H9 (cell line): ENCODE measurements at regions not wholly inside any gene's neighbourhood (a gene's known extent, or its start where the extent isn't known, plus 50 kb on each side); places are given as distances from the start of the nearest gene placed in this dataset.
"Not testable (repeated sequence)": the region's sequence is repeated elsewhere in the genome, so short reads cannot be mapped to it uniquely, and the experiment has no call there.

Source experiments
- DNase-seq: peaks from one replicate; pipeline ENCODE4 v3.0.0-alpha.2; 2017
- H2AFZ ChIP-seq: one replicate; pipeline ENCODE4 v1.6.1; 2013; ENCODE audit warnings: mild to moderate bottlenecking, low read length, control low read depth, moderate library complexity
- H2AK5ac ChIP-seq: 2 replicates; pipeline ENCODE4 v1.6.1; 2013; ENCODE audit warnings: low read length, control low read depth, mixed read lengths; ENCODE audit not compliant: insufficient read length
- H2BK120ac ChIP-seq: one replicate; pipeline ENCODE4 v1.6.1; 2013; ENCODE audit warnings: low read depth, mild to moderate bottlenecking, low read length, control low read depth, inconsistent platforms; ENCODE audit not compliant: poor library complexity, severe bottlenecking
- H2BK12ac ChIP-seq: 2 replicates; pipeline ENCODE4 v1.6.1; 2013; ENCODE audit warnings: low read length, control low read depth, mixed read lengths, low read depth; ENCODE audit not compliant: insufficient read length
- H2BK15ac ChIP-seq: 2 replicates; pipeline ENCODE4 v1.6.1; 2013; ENCODE audit warnings: low read depth, low read length, control low read depth
- H2BK20ac ChIP-seq: one replicate; pipeline ENCODE4 v1.6.1; 2013; ENCODE audit warnings: low read depth, mild to moderate bottlenecking, low read length, control low read depth, inconsistent platforms; ENCODE audit not compliant: poor library complexity, severe bottlenecking
- H2BK5ac ChIP-seq: 2 replicates; pipeline ENCODE4 v1.6.1; 2013; ENCODE audit warnings: low read length, control low read depth, mixed read lengths; ENCODE audit not compliant: insufficient read length
- H3K14ac ChIP-seq: 2 replicates; pipeline ENCODE4 v1.6.1; 2013; ENCODE audit warnings: low read length, control low read depth; ENCODE audit not compliant: insufficient read depth
- H3K18ac ChIP-seq: 2 replicates; pipeline ENCODE4 v1.6.1; 2013; ENCODE audit warnings: low read depth, mild to moderate bottlenecking, mixed read lengths, low read length, control low read depth; ENCODE audit not compliant: insufficient read length
- H3K23ac ChIP-seq: 2 replicates; pipeline ENCODE4 v1.6.1; 2013; ENCODE audit warnings: low read length, control low read depth, mixed read lengths, low read depth; ENCODE audit not compliant: insufficient read length
- H3K23me2 ChIP-seq: 2 replicates; pipeline ENCODE4 v1.6.1; 2013; ENCODE audit warnings: low read depth, mild to moderate bottlenecking, mixed read lengths, low read length, control low read depth; ENCODE audit not compliant: insufficient read length, poor library complexity, severe bottlenecking
- H3K27ac ChIP-seq: 2 replicates; pipeline ENCODE4 v1.5.1; 2013; ENCODE audit warnings: low read length, control low read depth, mixed read lengths, low read depth; ENCODE audit not compliant: insufficient read length
- H3K27me3 ChIP-seq: 2 replicates; pipeline ENCODE4 v1.6.1; 2013; ENCODE audit warnings: low read length, control low read depth, inconsistent platforms; ENCODE audit not compliant: insufficient read depth
- H3K4ac ChIP-seq: 2 replicates; pipeline ENCODE4 v1.6.1; 2013; ENCODE audit warnings: low read depth, mild to moderate bottlenecking, control low read depth, inconsistent platforms, low read length, moderate library complexity
- H3K4me1 ChIP-seq: 2 replicates; pipeline ENCODE4 v1.6.1; 2013; ENCODE audit warnings: low read length, control low read depth, inconsistent platforms; ENCODE audit not compliant: insufficient read depth
- H3K4me2 ChIP-seq: 2 replicates; pipeline ENCODE4 v1.6.1; 2013; ENCODE audit warnings: low read length, control low read depth, mixed read lengths; ENCODE audit not compliant: insufficient read length, insufficient read depth
- H3K56ac ChIP-seq: 2 replicates; pipeline ENCODE4 v1.6.1; 2013; ENCODE audit warnings: low read depth, mild to moderate bottlenecking, mixed read lengths, low read length, control low read depth; ENCODE audit not compliant: insufficient read length
- H3K79me1 ChIP-seq: 2 replicates; pipeline ENCODE4 v1.6.1; 2013; ENCODE audit warnings: low read depth, mild to moderate bottlenecking, moderate library complexity, low read length, control low read depth, inconsistent platforms; ENCODE audit not compliant: insufficient read depth, poor library complexity, severe bottlenecking
- H3K79me2 ChIP-seq: 2 replicates; pipeline ENCODE4 v1.6.1; 2013; ENCODE audit warnings: low read length, control low read depth, inconsistent platforms; ENCODE audit not compliant: insufficient read depth
- H3K9ac ChIP-seq: 2 replicates; pipeline ENCODE4 v1.6.1; 2013; ENCODE audit warnings: low read length, control low read depth, mixed read lengths; ENCODE audit not compliant: insufficient read length; ENCODE audit errors: extremely low read depth
- H3K9me3 ChIP-seq: one replicate; pipeline ENCODE4 v1.6.1; 2013; ENCODE audit warnings: low read depth, low read length, inconsistent platforms; ENCODE audit not compliant: control insufficient read depth
- H3T11ph ChIP-seq: one replicate; pipeline ENCODE4 v1.6.1; 2013; ENCODE audit warnings: mild to moderate bottlenecking, low read length, control low read depth, inconsistent platforms
- H4K20me1 ChIP-seq: one replicate; pipeline ENCODE4 v1.6.1; 2013; ENCODE audit not compliant: control insufficient read depth, insufficient read length, insufficient read depth
- H4K5ac ChIP-seq: 2 replicates; pipeline ENCODE4 v1.6.1; 2013; ENCODE audit warnings: low read depth, mild to moderate bottlenecking, mixed read lengths, low read length, control low read depth; ENCODE audit not compliant: insufficient read length
- H4K8ac ChIP-seq: replicated peaks from 2 replicates; pipeline ENCODE4 v1.6.1; 2013; ENCODE audit warnings: low read length, control low read depth, mixed read lengths, low read depth; ENCODE audit not compliant: insufficient read length
- H4K91ac ChIP-seq: 2 replicates; pipeline ENCODE4 v1.6.1; 2013; ENCODE audit warnings: low read depth, mild to moderate bottlenecking, moderate library complexity, mixed read lengths, low read length, control low read depth; ENCODE audit not compliant: insufficient read length
- H3K27ac Mint-ChIP-seq, 3 experiments: 2 replicates in 2 of 3; 3 replicates in 1 of 3; pipeline ENCODE4 v1.8.0; 2020 to 2021; ENCODE audit warnings: mixed read lengths in 3 of 3, mild to moderate bottlenecking in 1 of 3, moderate library complexity in 1 of 3
- H3K27me3 Mint-ChIP-seq: 2 replicates; pipeline ENCODE4 v1.8.0; 2021; ENCODE audit warnings: low read depth, mild to moderate bottlenecking, moderate library complexity, mixed read lengths
- H3K36me3 Mint-ChIP-seq, 3 experiments: 2 replicates in 2 of 3; 3 replicates in 1 of 3; pipeline ENCODE4 v1.8.0; 2020 to 2021; ENCODE audit warnings: low read depth in 3 of 3, mixed read lengths in 3 of 3; ENCODE audit not compliant: insufficient read depth in 1 of 3
- H3K4me1 Mint-ChIP-seq, 2 experiments: 2 replicates each; pipeline ENCODE4 v1.8.0; 2020; ENCODE audit warnings: mixed read lengths in 2 of 2
- H3K4me3 Mint-ChIP-seq, 2 experiments: 2 replicates in 1 of 2; 3 replicates in 1 of 2; pipeline ENCODE4 v1.8.0; 2020 to 2021; ENCODE audit warnings: mild to moderate bottlenecking in 2 of 2, mixed read lengths in 2 of 2, moderate library complexity in 1 of 2
- H3K9me3 Mint-ChIP-seq, 2 experiments: 2 replicates in 1 of 2; 3 replicates in 1 of 2; pipeline ENCODE4 v1.8.0; 2020; ENCODE audit warnings: mild to moderate bottlenecking in 2 of 2, mixed read lengths in 2 of 2, moderate library complexity in 1 of 2
- WGBS: extraction: QIAGEN DNeasy Blood & Tissue Kit; methylation state at CpG from one replicate; pipeline ENCODE4 v1.1.7; 2013; ENCODE audit warnings: missing lambda C conversion rate, low lambda C conversion rate, mixed read lengths; ENCODE audit not compliant: insufficient read length; ENCODE audit errors: extremely low coverage; 5-methylcytosine and 5-hydroxymethylcytosine counted together
- TF ChIP-seq, protein P1 (sequence below): fragments of 200-600 bp; sonication (generic); conservative IDR thresholded peaks from 3 replicates; pipeline ENCODE4 v1.8.0; 2021; ENCODE audit warnings: antibody characterized with exemption, mild to moderate bottlenecking

DNA sequence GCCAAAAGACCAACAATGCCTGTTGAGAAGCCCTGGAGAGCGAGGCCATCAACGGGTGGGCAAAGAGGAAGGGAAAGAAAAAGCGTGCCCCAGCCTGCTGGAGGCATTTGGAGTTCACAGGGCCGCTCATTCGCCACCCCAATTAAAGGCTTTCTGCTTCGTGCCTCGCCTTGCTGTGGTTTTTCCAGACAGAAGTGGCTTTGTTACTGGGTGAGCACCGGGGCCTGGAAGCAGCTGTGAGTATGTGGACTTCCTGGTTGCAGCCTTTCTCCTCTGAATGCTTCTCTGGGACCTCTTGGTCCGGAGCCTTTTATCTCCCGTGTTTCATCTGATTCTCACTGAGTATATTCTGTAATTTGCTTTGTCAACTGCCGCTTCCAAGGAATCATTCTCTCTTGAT is 118.1 kb upstream of the EGR2 start:
- no CpG with 5 or more reads among the region's 11 CpGs for WGBS
- H3T11ph ChIP-seq: no peak overlapping the region
- no peak overlapping the region for H2BK120ac ChIP-seq
- H2AK5ac ChIP-seq: no peak overlapping the region
- no peaks in the 10 kb centered on the region for H3K4me1 Mint-ChIP-seq
- H3K4me3 Mint-ChIP-seq: no peak overlapping the region
- no peak overlapping the region for H3K9ac ChIP-seq
- H3K23me2 ChIP-seq: no peaks in the 10 kb centered on the region
- H3K79me2 ChIP-seq: no peaks in the 10 kb centered on the region
- H4K5ac ChIP-seq: no peak overlapping the region
- H2BK20ac ChIP-seq: no peak overlapping the region
- H2BK5ac ChIP-seq: no peak overlapping the region
- H3K14ac ChIP-seq: peak overlapping the region; percentile 65; the same call in 1 of the 2 replicates
- H3K27ac Mint-ChIP-seq: no peak overlapping the region
- H3K36me3 Mint-ChIP-seq: no peaks in the 10 kb centered on the region; a peak in 2 of 7 replicates
- no peaks in the 10 kb centered on the region for H3K27me3 Mint-ChIP-seq
- peaks cover 0 to 4% of the 10 kb centered on the region in 2 experiments; a peak in 1 of 5 replicates for H3K9me3 Mint-ChIP-seq
- H3K4me1 ChIP-seq: no peaks in the 10 kb centered on the region
- H3K18ac ChIP-seq: peak overlapping the region; percentile 17
- no peak overlapping the region for H3K56ac ChIP-seq
- H3K4me2 ChIP-seq: no peak overlapping the region
- no peak for DNase-seq
- no peak overlapping the region for H4K8ac ChIP-seq
- H3K4ac ChIP-seq: no peak overlapping the region
- no peak overlapping the region for H2AFZ ChIP-seq
- TF ChIP-seq, protein P1, sequence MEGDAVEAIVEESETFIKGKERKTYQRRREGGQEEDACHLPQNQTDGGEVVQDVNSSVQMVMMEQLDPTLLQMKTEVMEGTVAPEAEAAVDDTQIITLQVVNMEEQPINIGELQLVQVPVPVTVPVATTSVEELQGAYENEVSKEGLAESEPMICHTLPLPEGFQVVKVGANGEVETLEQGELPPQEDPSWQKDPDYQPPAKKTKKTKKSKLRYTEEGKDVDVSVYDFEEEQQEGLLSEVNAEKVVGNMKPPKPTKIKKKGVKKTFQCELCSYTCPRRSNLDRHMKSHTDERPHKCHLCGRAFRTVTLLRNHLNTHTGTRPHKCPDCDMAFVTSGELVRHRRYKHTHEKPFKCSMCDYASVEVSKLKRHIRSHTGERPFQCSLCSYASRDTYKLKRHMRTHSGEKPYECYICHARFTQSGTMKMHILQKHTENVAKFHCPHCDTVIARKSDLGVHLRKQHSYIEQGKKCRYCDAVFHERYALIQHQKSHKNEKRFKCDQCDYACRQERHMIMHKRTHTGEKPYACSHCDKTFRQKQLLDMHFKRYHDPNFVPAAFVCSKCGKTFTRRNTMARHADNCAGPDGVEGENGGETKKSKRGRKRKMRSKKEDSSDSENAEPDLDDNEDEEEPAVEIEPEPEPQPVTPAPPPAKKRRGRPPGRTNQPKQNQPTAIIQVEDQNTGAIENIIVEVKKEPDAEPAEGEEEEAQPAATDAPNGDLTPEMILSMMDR: no peak
- H3K23ac ChIP-seq: no peak overlapping the region
- H2BK15ac ChIP-seq: no peak overlapping the region
- H3K79me1 ChIP-seq: no peaks in the 10 kb centered on the region
- H3K9me3 ChIP-seq: no peaks in the 10 kb centered on the region
- H3K27ac ChIP-seq: no peak overlapping the region
- no peaks in the 10 kb centered on the region for H4K20me1 ChIP-seq
- H3K27me3 ChIP-seq: no peaks in the 10 kb centered on the region
- H2BK12ac ChIP-seq: no peak overlapping the region
- no peak overlapping the region for H4K91ac ChIP-seq

DNA sequence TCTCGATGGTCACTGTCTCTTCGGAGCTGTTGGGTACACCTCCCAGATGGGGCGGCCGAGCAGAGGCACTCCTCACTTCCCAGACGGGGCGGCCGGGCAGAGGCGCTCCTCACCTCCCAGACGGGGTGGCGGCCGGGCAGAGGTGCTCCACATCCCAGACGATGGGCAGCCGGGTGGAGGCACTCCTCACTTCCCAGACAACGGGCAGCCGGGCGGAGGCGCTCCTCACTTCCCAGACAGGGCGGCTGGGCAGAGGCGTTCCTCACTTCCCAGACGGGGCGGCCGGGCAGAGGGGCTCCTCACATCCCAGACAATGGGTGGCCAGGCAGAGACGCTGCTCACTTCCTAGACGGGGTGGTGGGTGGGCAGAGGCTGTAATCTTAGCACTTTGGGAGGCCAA is 112.6 kb upstream of the EGR2 start:
- H3K14ac ChIP-seq, H4K20me1 ChIP-seq, H2BK15ac ChIP-seq, H3K4me3 Mint-ChIP-seq, H3K9me3 ChIP-seq, H3K27ac ChIP-seq, H4K91ac ChIP-seq, H3K27me3 ChIP-seq, H4K8ac ChIP-seq, H3K56ac ChIP-seq, H3K18ac ChIP-seq, H2BK12ac ChIP-seq, H3K4me2 ChIP-seq, H3K4me1 Mint-ChIP-seq, H3K23ac ChIP-seq, H3K9ac ChIP-seq, H3K4ac ChIP-seq, H2BK5ac ChIP-seq, H3K27me3 Mint-ChIP-seq, H2BK120ac ChIP-seq, H2BK20ac ChIP-seq, H2AFZ ChIP-seq, H4K5ac ChIP-seq, H3K27ac Mint-ChIP-seq, H3K23me2 ChIP-seq, H2AK5ac ChIP-seq, H3K79me1 ChIP-seq, H3K4me1 ChIP-seq, H3K79me2 ChIP-seq, DNase-seq, H3T11ph ChIP-seq: not testable (repeated sequence)
- peaks cover 7 to 18% of the 10 kb centered on the region in 2 experiments; a peak in 4 of 5 replicates for H3K9me3 Mint-ChIP-seq
- WGBS: no CpG with 5 or more reads among the region's 24 CpGs
- H3K36me3 Mint-ChIP-seq: peaks cover 2 to 11% (median 5%) of the 10 kb centered on the region in 3 experiments; a peak in 3 of 7 replicates
